ENCODE measurements at regions not wholly inside any gene's neighbourhood (a gene's known extent, or its start where the extent isn't known, plus 50 kb on each side); places are given as distances from the start of the nearest gene placed in this dataset.

GRCh38 chr2:65608466-65608865 lies 176.1 kb upstream of the SPRED2 start:
- H3K79me1 ChIP-seq (ENCODE audit: low read depth in 1 of 2, low read length in 2 of 2): no peaks in the 10 kb centered on the region
- no peak overlapping the region for H2AK9ac ChIP-seq (replicated peaks; ENCODE audit: low read depth, low read length, poor library complexity)
- H3K9me1 ChIP-seq (ENCODE audit: insufficient read depth, low read length): no peaks in the 10 kb centered on the region
- H3K27me3 ChIP-seq (ENCODE audit: control insufficient read depth, insufficient read depth, low read length): peaks cover 26% of the 10 kb centered on the region
- dilution Hi-C loops (cut with HindIII; ENCODE audit: low sequenced_read_pairs, unreplicated experiment) (no loop called here), intact Hi-C loops (cut with micrococcal nuclease) (no loop called here), in situ Hi-C loops (cut with MboI; ENCODE audit: low sequenced_read_pairs) (no loop called here)
- no CpG with 5 or more reads among the region's 5 CpGs for WGBS, 2 experiments (ENCODE audit: extremely low coverage in 2 of 2, insufficient read length in 1 of 2)
- CTCF ChIA-PET: no interaction called here
- H4K20me1 ChIP-seq (ENCODE audit: insufficient read depth, low read length): no peaks in the 10 kb centered on the region
- no peak overlapping the region for H3K4ac ChIP-seq (ENCODE audit: low read depth, low read length)
- no peak overlapping the region for H2BK120ac ChIP-seq (ENCODE audit: low read depth, low read length)
- no peak overlapping the region for H2BK20ac ChIP-seq (ENCODE audit: low read depth, low read length)
- no peak overlapping the region for H3K9ac ChIP-seq (ENCODE audit: low read depth, low read length)
- H2BK5ac ChIP-seq (ENCODE audit: low read depth, low read length, poor library complexity, severe bottlenecking): no peak overlapping the region
- H4K5ac ChIP-seq (ENCODE audit: low read depth, low read length): no peak overlapping the region
- no peak overlapping the region for H2AK5ac ChIP-seq (ENCODE audit: low read depth, low read length)
- DNase-seq: no peak
- H4K8ac ChIP-seq (ENCODE audit: low read depth in 2 of 2, low read length in 2 of 2): no peak overlapping the region
- no peaks in the 10 kb centered on the region for H3K4me1 ChIP-seq (ENCODE audit: control insufficient read depth, insufficient read depth, low read length)
- H3K23ac ChIP-seq (ENCODE audit: low read depth, low read length): no peak overlapping the region
- no peaks in the 10 kb centered on the region for H3K36me3 ChIP-seq (ENCODE audit: control insufficient read depth, insufficient read depth, low read length)
- H3K27ac ChIP-seq (ENCODE audit: insufficient read depth, low read length): no peak overlapping the region
- no peak overlapping the region for H3K18ac ChIP-seq (ENCODE audit: low read depth, low read length)
- H2BK15ac ChIP-seq (ENCODE audit: low read depth, low read length): no peak overlapping the region
- H2AFZ ChIP-seq (replicated peaks; ENCODE audit: low read length, poor library complexity): no peak overlapping the region
- no peaks in the 10 kb centered on the region for H3K9me3 ChIP-seq (ENCODE audit: control insufficient read depth, insufficient read depth, low read length)
- TF ChIP-seq CTCF (conservative IDR thresholded peaks at IDR 0.05; ENCODE audit: low read depth, low read length): no peak
- no peak for TF ChIP-seq POLR2A (IDR thresholded peaks at IDR 0.05; ENCODE audit: low read depth, low read length)
- TF ChIP-seq NFE2L2 (IDR thresholded peaks at IDR 0.05; ENCODE audit: low read depth, low read length): no peak
- TF ChIP-seq RAD21 (IDR thresholded peaks at IDR 0.05; ENCODE audit: low read length): no peak
- TF ChIP-seq MAZ (IDR thresholded peaks at IDR 0.05; ENCODE audit: borderline replicate concordance, low read depth, low read length): no peak
- no peak for TF ChIP-seq FOS (IDR thresholded peaks at IDR 0.05; ENCODE audit: low read depth, low read length)
- TF ChIP-seq USF2 (IDR thresholded peaks at IDR 0.05; ENCODE audit: low read depth, low read length): no peak
- TF ChIP-seq CEBPB (IDR thresholded peaks at IDR 0.05; ENCODE audit: low read depth, low read length): no peak
- no peak for TF ChIP-seq MAFK (IDR thresholded peaks at IDR 0.05; ENCODE audit: low read depth, low read length)
- no peak for TF ChIP-seq BHLHE40 (IDR thresholded peaks at IDR 0.05; ENCODE audit: low read depth, low read length)
- TF ChIP-seq MXI1 (IDR thresholded peaks at IDR 0.05; ENCODE audit: borderline replicate concordance, low read depth, low read length): no peak
- no peak for TF ChIP-seq RCOR1 (IDR thresholded peaks at IDR 0.05; ENCODE audit: insufficient replicate concordance, low read length)
- TF ChIP-seq CHD1 (IDR thresholded peaks at IDR 0.05; ENCODE audit: low read depth, low read length): no peak
- TF ChIP-seq RFX5 (IDR thresholded peaks at IDR 0.05; ENCODE audit: low read depth, low read length): no peak
- TF ChIP-seq ELK1 (IDR thresholded peaks at IDR 0.05; ENCODE audit: borderline replicate concordance, low read depth, low read length): no peak
- no peak for TF ChIP-seq SMC3 (IDR thresholded peaks at IDR 0.05; ENCODE audit: low read depth, low read length)
- H3K4me3 ChIP-seq (ENCODE audit: insufficient read depth, low read depth, low read length): no peak overlapping the region
- no peak for ATAC-seq (ENCODE audit: low read depth)
- no peak overlapping the region for H4K91ac ChIP-seq (ENCODE audit: insufficient read depth, low read depth, low read length)
- POLR2A ChIA-PET (ENCODE audit: unreplicated experiment): no interaction called here
- no peak overlapping the region for H3K4me2 ChIP-seq (ENCODE audit: low read depth, low read length)
- no peak overlapping the region for H3K14ac ChIP-seq (replicated peaks; ENCODE audit: low read depth, low read length)
- no peak overlapping the region for H3K56ac ChIP-seq (ENCODE audit: extremely low read depth, insufficient read depth, low read length)
- BruUV-seq (replicated peaks): no TSS peak

All from IMR-90 (cell line).